DOHH2 (cell line): ENCODE measurements at regions not wholly inside any gene's neighbourhood (a gene's known extent, or its start where the extent isn't known, plus 50 kb on each side); places are given as distances from the start of the nearest gene placed in this dataset.

Experiments
- H3F3A ChIP-seq: fragments of 200-600 bp; sonication (generic), shearing (Covaris generic); 2 replicates; pipeline ENCODE4 v1.6.0; 2016; ENCODE audit warnings: antibody characterized with exemption, mild to moderate bottlenecking; ENCODE audit not compliant: control insufficient read depth, insufficient read depth
- H3K27ac ChIP-seq: fragments of 200-600 bp; sonication (generic); 2 replicates; pipeline ENCODE4 v1.5.1; 2014; ENCODE audit warnings: low read depth, mild to moderate bottlenecking, low read length, moderate library complexity
- H3K27me3 ChIP-seq: fragments of 200-600 bp; sonication (generic); 2 replicates; pipeline ENCODE4 v1.6.1; 2014; ENCODE audit warnings: mild to moderate bottlenecking, low read length, mixed read lengths; ENCODE audit not compliant: control insufficient read depth
- H3K36me3 ChIP-seq: fragments of 200-600 bp; sonication (generic); 2 replicates; pipeline ENCODE4 v1.6.1; 2014; ENCODE audit warnings: mild to moderate bottlenecking, low read length, moderate library complexity, mixed read lengths; ENCODE audit not compliant: control insufficient read depth
- H3K4me1 ChIP-seq: fragments of 200-600 bp; sonication (generic); 2 replicates; pipeline ENCODE4 v1.6.1; 2014; ENCODE audit warnings: mild to moderate bottlenecking, low read length, mixed read lengths; ENCODE audit not compliant: control insufficient read depth
- H3K4me2 ChIP-seq: fragments of 200-600 bp; sonication (generic); 2 replicates; pipeline ENCODE4 v1.6.0; 2014; ENCODE audit warnings: mild to moderate bottlenecking, low read length, moderate library complexity
- H3K4me3 ChIP-seq: fragments of 200-600 bp; sonication (generic); 2 replicates; pipeline ENCODE4 v1.5.1; 2014; ENCODE audit warnings: mild to moderate bottlenecking, low read length, mixed read lengths
- H3K79me2 ChIP-seq: fragments of 200-600 bp; sonication (generic); 2 replicates; pipeline ENCODE4 v1.6.1; 2014; ENCODE audit warnings: mild to moderate bottlenecking, low read length, mixed read lengths; ENCODE audit not compliant: control insufficient read depth
- H3K9me2 ChIP-seq: fragments of 200-600 bp; sonication (generic); replicated peaks from 2 replicates; pipeline ENCODE4 v1.6.1; 2014; ENCODE audit warnings: mild to moderate bottlenecking, low read length, mixed read lengths; ENCODE audit not compliant: control insufficient read depth
- H3K9me3 ChIP-seq: fragments of 200-600 bp; sonication (generic); 2 replicates; pipeline ENCODE4 v1.6.1; 2014; ENCODE audit warnings: antibody characterized with exemption, low read length, mixed read lengths; ENCODE audit not compliant: control insufficient read depth, insufficient read depth
- H4K20me1 ChIP-seq: fragments of 200-600 bp; sonication (generic); 2 replicates; pipeline ENCODE4 v1.6.0; 2014; ENCODE audit warnings: low read depth, mild to moderate bottlenecking, antibody characterized with exemption, low read length, moderate library complexity; ENCODE audit not compliant: control insufficient read depth, insufficient read depth
- CTCF ChIP-seq: fragments of 200-600 bp; sonication (generic); IDR thresholded peaks from one replicate; pipeline ENCODE4 v1.5.1; 2014; ENCODE audit warnings: antibody characterized with exemption, mild to moderate bottlenecking, low read depth, low read length; ENCODE audit not compliant: poor library complexity, severe bottlenecking
- EZH2phosphoT487 ChIP-seq: fragments of 200-600 bp; sonication (generic); IDR thresholded peaks from 2 replicates; pipeline ENCODE4 v1.6.1; 2017; ENCODE audit warnings: borderline replicate concordance, mild to moderate bottlenecking, antibody characterized with exemption, low read length, moderate library complexity, mixed read lengths

- Histone ChIP-seq H3K27ac (no peak overlapping the region), H4K20me1 (no peaks in the 10 kb centered on the region), H3K4me3 (no peak overlapping the region), H3K27me3 (peaks cover 15% of the 10 kb centered on the region; the same call in 1 of the 2 replicates), H3K4me1 (no peaks in the 10 kb centered on the region), H3K4me2 (no peak overlapping the region), H3K36me3 (no peaks in the 10 kb centered on the region), H3K9me3 (no peaks in the 10 kb centered on the region), H3K79me2 (no peaks in the 10 kb centered on the region), H3F3A (no peaks in the 10 kb centered on the region), H3K9me2 (no peaks in the 10 kb centered on the region)
- TF ChIP-seq CTCF: no peak
- TF ChIP-seq EZH2phosphoT487: no peak
Observed at GRCh38 chr3:38988955-38989354, 62.8 kb downstream of the SCN11A start.

GRCh38 chr3:38987456-38987855 is 64.3 kb downstream of the SCN11A start:
- TF ChIP-seq EZH2phosphoT487 (no peak), CTCF (no peak)

GRCh38 chr3:38986901-38987300 is 64.8 kb downstream of the SCN11A start:
- H3K36me3 ChIP-seq: no peaks in the 10 kb centered on the region
- no peak overlapping the region for H3K4me2 ChIP-seq
- no peaks in the 10 kb centered on the region for H3K9me2 ChIP-seq
- no peak for TF ChIP-seq EZH2phosphoT487
- no peak for TF ChIP-seq CTCF
- no peaks in the 10 kb centered on the region for H3K79me2 ChIP-seq
- no peaks in the 10 kb centered on the region for H4K20me1 ChIP-seq
- H3K4me3 ChIP-seq: no peak overlapping the region
- H3K27me3 ChIP-seq: peaks cover 12% of the 10 kb centered on the region; the same call in 1 of the 2 replicates
- H3K9me3 ChIP-seq: no peaks in the 10 kb centered on the region
- no peaks in the 10 kb centered on the region for H3K4me1 ChIP-seq
- no peak overlapping the region for H3K27ac ChIP-seq
- H3F3A ChIP-seq: no peaks in the 10 kb centered on the region

More at GRCh38 chr3:38987456-38987855, 64.3 kb downstream of the SCN11A start:
- no peak overlapping the region for H3K4me2 ChIP-seq
- no peaks in the 10 kb centered on the region for H3K36me3 ChIP-seq
- H3F3A ChIP-seq: no peaks in the 10 kb centered on the region
- H4K20me1 ChIP-seq: no peaks in the 10 kb centered on the region
- no peak overlapping the region for H3K4me3 ChIP-seq
- H3K27ac ChIP-seq: no peak overlapping the region
- no peaks in the 10 kb centered on the region for H3K4me1 ChIP-seq
- H3K79me2 ChIP-seq: no peaks in the 10 kb centered on the region
- peaks cover 15% of the 10 kb centered on the region; the same call in 1 of the 2 replicates for H3K27me3 ChIP-seq
- H3K9me3 ChIP-seq: no peaks in the 10 kb centered on the region
- no peaks in the 10 kb centered on the region for H3K9me2 ChIP-seq

GRCh38 chr3:38985981-38986380 is 65.8 kb downstream of the SCN11A start:
- no peaks in the 10 kb centered on the region for H3K4me1 ChIP-seq
- H3K4me3 ChIP-seq: no peak overlapping the region
- no peaks in the 10 kb centered on the region for H3K36me3 ChIP-seq
- no peaks in the 10 kb centered on the region for H3K79me2 ChIP-seq
- H4K20me1 ChIP-seq: no peaks in the 10 kb centered on the region
- H3F3A ChIP-seq: no peaks in the 10 kb centered on the region
- TF ChIP-seq CTCF (no peak), EZH2phosphoT487 (no peak)
- no peak overlapping the region for H3K27ac ChIP-seq
- H3K9me3 ChIP-seq: no peaks in the 10 kb centered on the region
- H3K4me2 ChIP-seq: no peak overlapping the region
- peaks cover 12% of the 10 kb centered on the region; the same call in 1 of the 2 replicates for H3K27me3 ChIP-seq
- no peaks in the 10 kb centered on the region for H3K9me2 ChIP-seq
